DMS 273 (cell line): ENCODE measurements at regions not wholly inside any gene's neighbourhood (a gene's known extent, or its start where the extent isn't known, plus 50 kb on each side); places are given as distances from the start of the nearest gene placed in this dataset.
A peak's percentile ranks its signal among the peaks of the same experiment; 100 is the strongest.

Source experiments
- DNase-seq: peaks from one replicate; lab custom pipeline; 2025; ENCODE audit not compliant: unreplicated experiment; lab: John Stamatoyannopoulos, UW

DNA sequence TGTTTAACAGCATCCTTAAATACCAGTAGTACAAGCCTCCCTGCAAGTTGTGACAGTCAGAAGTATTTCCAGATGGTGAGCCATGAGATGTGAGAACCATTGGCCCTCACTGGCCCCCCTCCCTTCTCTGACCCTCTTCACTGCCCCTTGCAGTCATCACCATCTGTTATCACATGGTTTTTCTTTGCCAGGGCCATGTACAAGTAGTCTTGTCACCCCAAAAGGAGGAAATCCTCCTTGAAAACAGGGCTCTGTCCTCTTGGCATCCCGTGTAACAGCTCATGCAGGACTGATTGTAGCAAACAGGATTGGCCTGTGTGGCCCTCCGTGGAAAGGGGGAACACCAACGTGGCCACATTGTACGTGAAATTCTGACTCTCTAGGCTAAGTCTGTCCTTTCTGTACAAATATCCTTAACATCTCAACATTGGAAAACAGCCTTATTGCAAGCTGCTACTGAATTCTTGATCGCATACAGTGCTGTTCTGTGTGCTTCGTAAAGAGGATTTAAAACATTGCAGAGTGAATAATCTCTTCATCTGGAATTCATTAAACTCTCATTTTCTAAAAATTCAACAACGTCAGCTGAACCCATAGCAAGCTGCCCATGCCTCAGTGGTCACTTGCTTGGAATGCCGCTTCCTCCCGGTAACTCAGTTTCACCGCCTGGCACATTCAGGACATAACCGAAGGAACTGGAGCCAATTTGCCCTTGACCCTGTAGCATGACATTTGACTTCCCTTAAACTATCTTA is 171.7 kb downstream of the ATPSCKMT start:
- no peak for DNase-seq

DNA sequence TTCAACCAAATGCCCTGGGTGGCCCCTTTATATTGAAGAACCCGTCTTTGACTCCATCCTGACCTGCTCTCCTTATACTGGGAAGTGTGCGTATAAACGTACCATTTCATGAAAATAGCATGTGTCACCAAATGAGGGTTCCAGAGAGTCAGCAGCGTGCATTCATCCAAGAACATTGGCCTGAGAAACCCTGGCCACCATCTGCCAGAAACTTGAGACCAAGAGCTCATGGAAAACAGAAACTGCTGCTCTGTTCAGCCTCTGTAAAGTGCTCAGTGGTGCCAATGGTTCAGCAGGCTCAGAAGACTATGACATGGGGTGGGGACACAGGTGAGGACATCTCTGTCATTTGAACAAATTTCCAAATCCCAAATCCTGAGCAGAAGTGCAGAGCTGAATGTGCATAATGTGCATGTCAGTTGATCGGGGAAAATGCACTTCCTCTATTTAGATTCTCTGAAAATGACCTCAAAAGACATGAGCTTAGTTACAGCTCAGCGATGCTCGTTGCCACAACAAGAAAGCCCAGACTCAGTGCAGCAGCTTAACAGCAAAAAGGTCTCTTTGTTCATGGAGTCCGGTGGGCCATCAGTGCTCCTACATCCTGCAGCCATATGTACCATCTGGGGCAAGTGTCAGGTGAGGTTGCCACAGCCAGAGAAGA is 176.1 kb downstream of the ATPSCKMT start:
- DNase-seq: no peak

DNA sequence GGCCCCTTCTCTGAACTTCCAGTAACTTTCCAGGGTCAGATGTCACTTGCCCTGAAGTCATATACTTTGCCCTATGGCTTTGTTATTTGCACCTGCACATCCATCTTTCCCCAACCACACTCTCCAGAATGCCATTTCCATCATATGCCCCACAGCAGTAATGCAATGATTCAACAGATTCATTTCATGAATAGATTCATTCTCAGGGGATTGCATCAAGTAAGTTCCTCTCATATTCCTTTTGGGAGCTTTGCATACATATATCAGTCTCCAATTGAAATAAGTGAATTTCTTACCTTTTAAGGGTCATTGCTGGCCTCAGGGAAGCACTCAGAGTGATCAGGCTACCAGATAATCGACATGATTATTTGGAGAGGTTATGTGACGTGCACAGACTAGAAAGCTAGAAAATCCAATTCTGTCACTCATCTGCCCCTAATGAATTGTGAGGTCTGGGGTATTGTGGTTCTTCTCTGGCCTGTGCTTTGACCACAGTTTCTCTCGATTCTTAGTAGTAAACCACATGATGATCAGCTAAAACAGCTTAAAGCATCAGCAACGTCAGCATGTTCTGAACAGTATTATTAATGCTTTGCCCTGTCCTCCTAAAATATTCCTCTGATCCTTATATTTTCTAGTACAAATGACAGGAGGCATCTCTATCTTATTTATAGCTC is 179.9 kb downstream of the ATPSCKMT start:
- DNase-seq: no peak

DNA sequence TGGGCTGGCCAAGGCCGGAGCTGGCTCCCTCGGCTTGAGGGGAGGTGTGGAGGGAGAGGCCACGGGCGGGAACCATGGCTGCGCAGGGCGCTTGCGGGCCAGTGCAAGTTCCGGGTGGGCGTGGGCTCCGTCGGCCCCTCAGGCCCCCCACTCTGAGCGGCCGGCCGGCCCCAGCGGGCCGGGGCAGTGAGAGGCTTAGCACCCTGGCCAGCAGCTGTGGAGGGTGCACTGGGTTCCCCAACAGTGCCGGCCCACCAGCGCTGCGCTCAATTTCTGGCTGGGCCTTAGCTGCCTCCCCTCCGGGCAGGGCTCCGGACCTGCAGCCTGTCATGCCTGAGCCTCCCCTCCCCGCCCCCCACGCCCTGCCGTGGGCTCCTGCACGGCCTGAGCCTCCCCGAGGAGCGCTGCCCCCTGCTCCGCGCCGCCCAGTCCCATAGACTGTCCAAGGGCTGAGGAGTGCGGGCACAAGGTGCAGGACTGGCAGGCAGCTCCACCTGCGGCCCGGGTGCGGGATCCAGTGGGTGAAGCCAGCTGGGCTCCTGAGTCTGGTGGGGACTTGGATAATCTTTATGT is 184.2 kb downstream of the ATPSCKMT start:
- no peak for DNase-seq

DNA sequence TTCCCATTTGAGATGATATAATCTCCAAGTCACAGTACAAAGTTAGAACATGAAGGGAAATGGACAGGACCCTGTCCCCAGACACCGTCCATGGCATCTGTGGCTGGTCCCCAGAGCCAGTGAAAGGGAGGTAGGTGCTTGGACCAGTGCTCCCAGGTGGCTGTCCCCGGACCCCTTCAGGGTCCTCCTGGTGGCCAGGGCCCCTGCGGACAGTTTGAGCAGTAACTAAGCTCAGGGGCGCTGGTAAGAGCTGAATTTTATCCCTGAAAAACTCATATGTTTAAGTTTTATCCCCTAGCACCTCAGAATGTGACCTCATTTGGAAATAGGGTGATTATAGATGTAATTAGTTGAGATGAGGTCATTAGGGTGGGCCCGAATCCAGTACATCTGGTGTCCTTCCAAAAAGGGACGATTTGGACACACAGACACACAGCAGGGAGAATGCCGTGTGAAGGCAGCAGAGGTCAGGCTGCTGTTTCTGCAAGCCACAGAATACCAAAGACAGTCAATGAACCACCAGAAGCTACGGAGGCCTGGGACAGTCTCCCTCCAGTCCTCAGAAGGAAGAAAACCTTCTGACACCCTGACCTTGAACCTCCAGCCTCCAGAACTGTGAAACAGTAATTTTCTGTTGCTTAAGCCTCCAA is 185.0 kb downstream of the ATPSCKMT start:
- DNase-seq: no peak

DNA sequence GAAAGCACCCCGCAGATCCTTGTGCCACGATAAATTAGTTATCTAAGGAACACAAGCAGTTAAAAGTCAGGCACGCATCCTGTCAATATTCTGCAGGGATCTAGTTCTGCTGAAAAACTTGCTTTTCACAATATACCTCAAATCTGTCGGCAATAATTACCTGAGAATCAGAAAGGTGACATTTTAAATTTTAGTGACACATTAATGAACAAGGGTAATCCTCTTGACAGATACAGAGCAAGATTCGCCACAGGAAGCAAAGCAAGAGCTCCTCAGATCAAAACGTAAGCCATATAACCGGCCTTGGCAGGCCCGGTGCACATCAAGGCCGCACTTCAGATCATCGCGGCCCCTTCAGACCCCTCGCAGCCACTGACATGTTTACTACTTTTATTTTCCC is 185.7 kb downstream of the ATPSCKMT start:
- DNase-seq: no peak

DNA sequence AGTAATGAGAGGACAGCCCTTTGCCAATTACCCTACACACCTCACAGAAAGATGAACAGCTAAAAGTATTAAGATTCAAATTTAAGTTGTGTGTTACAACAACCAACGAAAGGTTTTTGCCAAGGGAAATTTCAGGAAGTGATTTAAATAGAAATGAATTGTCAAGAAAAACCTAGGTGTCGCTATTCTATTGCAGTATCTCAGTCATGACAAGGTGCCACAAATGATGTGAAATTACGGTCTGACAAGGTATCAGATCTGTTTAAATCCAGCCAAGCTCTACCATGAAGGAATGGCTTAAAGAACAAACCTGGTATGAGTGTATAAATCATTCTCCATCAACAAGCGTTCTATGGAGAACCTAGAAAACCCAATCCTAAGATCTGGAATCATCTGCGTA is 189.7 kb downstream of the ATPSCKMT start:
- DNase-seq: no peak

DNA sequence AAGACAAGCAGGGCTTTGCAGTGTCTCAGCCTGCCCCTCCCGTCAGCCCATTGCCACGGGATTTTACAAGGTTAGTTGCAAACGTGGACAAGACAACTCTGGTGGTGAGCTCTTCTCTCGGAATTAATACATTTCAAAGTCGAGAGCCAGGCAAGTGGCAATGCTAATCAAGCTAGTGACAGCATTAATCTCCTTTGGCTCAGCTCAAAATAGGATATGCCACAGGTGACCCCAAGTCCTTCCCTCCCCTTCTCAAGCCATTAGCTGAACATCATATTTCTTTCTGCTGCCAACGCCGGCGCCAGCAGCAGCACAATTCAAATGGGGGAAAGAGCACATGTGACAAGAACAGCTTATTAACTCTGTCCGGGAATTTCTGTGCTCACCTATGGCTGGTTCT is 190.1 kb downstream of the ATPSCKMT start:
- DNase-seq: no peak

DNA sequence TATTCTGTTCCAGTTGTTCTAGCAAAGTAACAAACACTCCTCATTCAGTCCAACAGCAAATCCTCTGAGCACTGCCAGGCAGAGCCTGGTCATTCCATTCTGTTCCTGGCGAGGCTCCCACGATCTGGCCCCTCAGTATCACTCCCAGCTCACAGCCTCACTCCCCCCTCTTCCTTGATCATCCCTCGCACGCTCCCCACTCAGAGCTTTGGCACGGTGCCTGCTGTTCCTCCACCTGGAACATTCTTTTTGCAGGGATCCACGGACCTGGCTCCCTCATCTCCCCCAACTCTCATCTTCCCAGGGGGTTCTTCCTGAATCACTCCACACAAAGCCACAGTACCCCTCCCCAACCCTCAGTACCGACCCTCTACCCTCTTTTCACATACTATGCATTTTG is 192.3 kb downstream of the ATPSCKMT start:
- DNase-seq: no peak

DNA sequence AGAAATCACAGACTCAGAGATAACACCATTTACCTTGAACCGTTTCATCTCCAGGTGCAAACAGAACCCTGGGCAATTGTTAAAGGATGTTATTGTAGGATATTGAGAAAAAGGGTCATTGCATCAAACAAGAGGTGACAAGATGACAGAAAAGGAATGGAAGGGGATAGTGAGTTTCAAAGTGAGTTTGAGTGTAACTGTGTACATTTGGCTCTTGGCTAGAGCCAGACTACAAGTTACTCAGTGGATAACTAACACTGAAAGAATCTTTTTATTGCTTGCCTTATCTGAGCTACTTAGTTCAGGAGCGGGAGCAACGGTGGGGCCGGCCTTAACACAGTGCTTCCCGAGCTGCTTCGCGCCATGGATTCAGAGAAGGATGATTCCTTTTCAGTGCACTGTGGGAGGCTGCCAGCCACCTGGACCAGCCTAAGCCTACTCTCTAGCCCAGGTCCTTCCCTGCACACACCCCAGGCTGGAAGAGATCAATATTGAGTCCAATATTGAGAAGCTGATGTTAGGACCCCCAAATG is 193.4 kb downstream of the ATPSCKMT start:
- DNase-seq: no peak

DNA sequence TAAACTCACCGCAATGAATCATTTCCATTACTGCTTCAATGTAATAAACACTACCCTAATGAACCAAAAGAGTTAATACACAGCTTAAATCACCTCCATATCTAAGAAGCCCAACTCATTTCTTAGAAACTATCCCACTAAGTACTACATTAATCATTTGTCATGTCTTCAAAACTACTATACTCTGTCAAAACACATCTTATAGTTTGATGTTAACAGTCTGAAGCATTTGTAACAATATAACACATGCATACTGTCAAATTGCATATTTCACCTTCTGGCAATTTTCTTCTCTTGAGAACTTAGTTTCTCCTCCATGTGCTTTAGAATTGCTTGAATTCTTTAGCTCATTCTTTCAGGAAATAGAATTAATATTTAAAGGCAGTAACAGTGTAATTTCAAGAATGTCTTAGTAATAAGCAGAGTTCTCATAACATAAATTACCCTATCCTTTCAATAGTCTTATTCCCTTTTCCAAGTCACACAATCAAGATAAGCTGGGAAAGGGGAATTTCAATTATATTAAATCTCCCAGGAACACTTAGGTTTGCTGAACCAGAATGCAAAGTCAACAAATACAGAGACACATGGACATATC is 199.7 kb downstream of the ATPSCKMT start:
- DNase-seq: no peak

DNA sequence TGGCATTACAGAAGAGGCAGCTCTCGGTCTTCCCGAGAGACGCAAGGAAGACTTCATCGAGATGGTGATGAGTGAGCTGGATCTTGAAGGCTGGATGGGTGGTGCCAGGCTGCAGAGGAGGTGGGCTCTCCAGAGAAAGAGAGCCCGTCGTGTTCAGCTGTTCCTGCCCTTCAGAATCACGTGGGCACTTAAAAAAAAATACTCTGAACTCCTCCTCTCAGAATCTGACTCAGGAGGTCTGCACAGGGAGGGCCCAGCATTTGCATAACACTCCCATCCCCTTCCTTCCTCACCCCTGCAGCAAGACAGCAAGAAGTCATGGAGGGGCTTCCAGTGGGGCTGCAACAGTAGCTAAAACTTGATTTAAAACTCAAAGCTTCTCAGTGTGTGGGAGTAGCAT is 203.0 kb downstream of the ATPSCKMT start:
- no peak for DNase-seq

DNA sequence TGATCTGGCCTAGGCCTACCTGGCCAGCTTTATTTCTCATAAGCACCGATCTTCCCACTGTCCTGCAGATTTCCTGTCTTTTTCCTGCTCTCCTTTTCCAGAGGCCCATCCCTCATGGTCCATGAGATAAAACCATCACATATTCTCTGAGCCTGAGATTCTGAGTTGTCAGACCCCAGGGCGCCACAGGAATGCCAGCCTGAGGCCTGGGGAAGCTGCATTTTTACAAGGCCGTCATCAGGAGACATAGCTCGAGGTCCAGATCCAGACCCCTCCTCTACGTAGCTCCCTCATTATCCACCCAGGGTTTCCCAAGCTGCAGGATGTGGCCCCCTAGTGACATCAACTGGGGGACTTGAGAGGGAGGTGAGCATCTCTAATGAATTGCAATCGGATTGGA is 204.3 kb downstream of the ATPSCKMT start:
- no peak for DNase-seq

DNA sequence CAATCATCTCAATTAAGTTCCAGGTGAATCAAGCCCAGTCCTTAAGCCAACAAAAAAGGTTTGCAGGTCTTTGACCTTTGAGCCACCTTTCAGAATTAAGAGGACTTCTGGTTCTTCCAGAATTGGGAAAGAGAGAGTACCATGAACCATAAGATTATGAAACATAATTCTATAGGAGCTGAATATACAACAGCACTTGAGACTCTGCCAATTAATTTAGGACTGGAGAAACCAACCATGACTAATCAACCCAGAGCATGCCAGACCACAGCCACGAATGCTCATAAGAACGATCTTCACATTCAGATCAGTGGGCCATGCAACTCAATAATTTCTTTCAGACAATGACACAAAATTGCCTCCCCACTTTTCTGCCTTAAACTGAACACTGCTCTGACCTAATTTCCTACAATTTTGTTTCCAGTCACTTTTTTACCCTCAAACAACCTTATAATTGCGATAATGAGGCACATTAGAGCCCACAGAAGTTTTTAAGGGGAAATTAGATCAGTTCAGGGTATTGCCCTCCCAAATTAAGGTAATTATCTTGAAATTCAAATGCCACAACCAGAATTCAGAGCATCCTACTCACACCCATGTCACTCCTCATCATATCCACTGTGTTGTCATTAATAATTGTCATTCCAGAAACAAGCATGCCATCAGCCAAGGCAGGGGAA is 213.4 kb downstream of the ATPSCKMT start:
- DNase-seq: no peak

DNA sequence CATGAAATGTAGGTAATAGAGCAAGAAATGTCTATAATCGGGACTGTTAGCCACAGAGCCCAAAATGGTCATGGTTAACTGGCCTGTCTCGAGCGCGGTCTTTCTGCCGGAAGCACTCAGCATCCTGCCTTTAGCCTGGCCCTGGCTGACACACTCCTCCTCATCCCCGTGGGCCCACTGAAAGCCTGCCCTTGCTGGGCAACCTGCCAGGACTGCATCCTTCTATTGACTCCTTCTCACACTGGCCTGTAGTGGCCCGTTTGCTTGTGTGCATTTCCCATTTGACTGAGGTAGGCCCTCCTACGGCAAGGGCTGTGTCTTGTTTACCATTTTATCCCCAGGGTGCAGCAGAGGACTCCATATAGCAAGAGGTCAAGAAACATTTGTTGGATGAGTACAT is 215.7 kb downstream of the ATPSCKMT start:
- peak; percentile 31 for DNase-seq

DNA sequence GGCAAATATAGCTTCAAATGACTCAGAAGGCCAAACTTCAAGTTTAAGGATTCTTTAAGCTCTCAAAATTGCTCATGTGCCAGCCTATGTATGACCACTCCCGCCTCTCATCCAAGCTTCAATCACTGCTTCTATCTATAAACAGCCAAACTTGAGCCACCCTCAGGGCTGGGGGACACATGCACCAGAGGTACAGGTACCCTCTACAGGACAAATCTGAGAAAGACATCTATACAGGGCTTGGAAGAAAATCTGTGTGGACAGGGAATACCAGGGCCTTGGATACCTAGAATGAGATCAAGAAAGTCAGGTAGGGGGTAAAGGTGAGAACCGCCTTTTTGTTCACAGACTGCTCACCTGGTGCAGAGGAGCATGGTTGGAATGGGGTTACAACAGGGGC is 217.9 kb downstream of the ATPSCKMT start:
- no peak for DNase-seq

DNA sequence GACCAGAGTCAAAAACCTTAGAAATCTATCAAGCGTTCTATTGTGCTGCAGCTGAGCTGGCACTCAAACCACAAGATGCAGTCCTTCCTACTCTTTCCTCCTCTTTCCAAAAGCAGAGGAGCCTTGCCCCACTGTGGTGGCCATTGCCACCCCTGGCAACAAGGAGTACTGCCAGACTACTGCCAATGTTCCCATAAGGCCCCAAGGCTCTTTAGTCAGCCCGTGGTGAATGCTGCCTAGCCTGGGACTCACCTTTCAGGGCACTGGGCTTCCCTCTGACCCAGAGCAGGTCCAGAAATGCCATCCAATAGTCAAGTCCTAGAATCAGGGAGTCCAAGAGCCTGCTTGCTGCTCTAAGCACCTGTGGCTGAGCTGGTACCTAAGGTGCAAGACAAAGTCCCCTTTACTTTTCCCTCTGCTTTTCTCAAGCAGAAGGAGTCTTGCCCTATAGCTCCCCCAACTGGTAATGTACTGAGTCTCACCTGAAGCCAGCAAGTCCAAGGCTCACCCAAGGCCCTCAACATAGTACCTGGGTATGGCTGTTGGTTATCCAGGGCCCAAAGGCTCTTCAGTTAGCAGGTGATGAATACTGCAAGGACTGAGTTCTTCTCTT is 219.4 kb downstream of the ATPSCKMT start:
- DNase-seq: peak; percentile 40

DNA sequence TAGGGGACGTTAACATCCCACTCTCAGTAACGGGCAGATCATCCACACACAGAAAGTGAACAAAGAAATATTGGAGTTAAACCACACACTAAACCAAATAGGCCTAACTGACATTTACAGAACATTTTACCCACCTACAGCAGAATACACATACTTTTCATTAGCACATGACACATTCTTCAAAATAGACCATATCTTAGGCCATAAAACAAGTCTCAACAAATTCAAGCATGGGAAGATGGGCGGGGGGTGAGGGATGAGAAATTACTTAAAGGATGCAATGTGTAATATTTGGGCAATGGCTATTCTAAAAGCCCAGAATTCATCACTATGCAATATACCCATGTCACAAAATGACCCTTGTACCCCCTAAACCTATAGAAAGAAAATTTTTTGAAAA is 226.2 kb downstream of the ATPSCKMT start:
- no peak for DNase-seq

DNA sequence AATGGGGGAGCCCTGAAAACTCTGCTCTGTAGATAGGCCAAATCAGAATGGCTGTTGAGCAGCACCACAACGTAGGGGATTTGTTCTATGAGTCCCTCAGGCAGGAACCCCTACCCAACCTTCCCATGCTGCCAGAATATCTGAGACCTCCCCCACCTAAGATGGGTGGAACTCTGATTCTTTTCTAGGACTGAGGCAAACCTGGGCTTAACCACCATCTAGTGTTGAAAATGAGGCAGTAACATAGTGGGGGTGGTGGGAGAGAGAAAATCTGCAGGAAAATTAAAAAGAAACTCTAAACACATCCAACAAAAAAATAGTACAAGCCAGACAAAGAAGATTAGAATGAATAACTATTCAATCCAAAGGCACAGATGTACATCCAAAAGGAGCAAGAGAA is 228.4 kb downstream of the ATPSCKMT start:
- no peak for DNase-seq

DNA sequence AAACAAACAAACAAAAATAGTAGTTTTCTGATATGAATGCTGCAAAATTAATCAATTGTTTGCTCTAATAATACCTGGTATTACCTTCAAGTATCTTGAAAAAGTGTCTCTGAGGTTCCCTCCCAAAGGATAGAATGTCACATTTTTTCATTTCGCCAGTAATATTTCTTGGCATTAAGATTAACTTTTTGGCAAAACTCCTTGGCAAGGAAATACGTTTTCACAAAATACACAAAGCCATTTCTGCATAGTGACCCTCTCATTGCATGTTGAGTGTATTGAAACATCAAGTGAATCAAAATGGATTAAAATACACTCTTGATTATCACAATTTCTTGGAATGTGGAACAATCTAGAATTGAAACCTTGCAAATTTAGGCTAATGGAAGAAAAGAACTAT is 230.5 kb downstream of the ATPSCKMT start:
- DNase-seq: no peak
